H1 (cell line): ENCODE measurements at regions not wholly inside any gene's neighbourhood (a gene's known extent, or its start where the extent isn't known, plus 50 kb on each side); places are given as distances from the start of the nearest gene placed in this dataset.

Experiments
- CTCF ChIA-PET: fragments of 300-600 bp; sonication (Branson Sonifier 250); formaldehyde crosslinking; loops from one replicate; lab custom pipeline; 2021; ENCODE audit not compliant: partially characterized antibody; lab: Charles Lee
- POLR2A ChIA-PET: fragments of 300-600 bp; sonication (Branson Sonifier 250); formaldehyde crosslinking; loops from one replicate; lab custom pipeline; 2021; ENCODE audit warnings: inconsistent platforms; ENCODE audit not compliant: partially characterized antibody; lab: Charles Lee
- DNase-seq, 2 experiments: peaks; one replicate each; pipeline versions ENCODE4 v3.0.0 to v3.0.0-alpha.2; 2010 to 2022; ENCODE audit warnings: low spot score in 2 of 2, low read depth in 1 of 2, mixed read lengths in 1 of 2
- FAIRE-seq: peaks from 2 replicates; lab custom pipeline; 2011; peaks lifted over from hg19 to GRCh38; lab: Jason Lieb, UNC
- H2AFZ ChIP-seq: 2 replicates; pipeline ENCODE4 v1.8.1; 2012; ENCODE audit warnings: low read length, inconsistent platforms
- H2AK5ac ChIP-seq: 2 replicates; pipeline ENCODE4 v1.6.1; 2013; ENCODE audit warnings: low read depth, low read length
- H2BK120ac ChIP-seq: replicated peaks from 2 replicates; pipeline ENCODE3; 2013; ENCODE audit warnings: low read depth, low read length, inconsistent platforms
- H2BK12ac ChIP-seq: 2 replicates; pipeline ENCODE4 v1.6.1; 2013; ENCODE audit warnings: low read depth, low read length
- H2BK15ac ChIP-seq: 2 replicates; pipeline ENCODE4 v1.6.1; 2013; ENCODE audit warnings: low read length
- H2BK20ac ChIP-seq: 2 replicates; pipeline ENCODE4 v1.6.1; 2013; ENCODE audit warnings: low read length
- H2BK5ac ChIP-seq: 2 replicates; pipeline ENCODE4 v1.6.1; 2013; ENCODE audit warnings: low read depth, low read length
- H3K14ac ChIP-seq: 2 replicates; pipeline ENCODE4 v1.6.1; 2013; ENCODE audit warnings: inconsistent platforms; ENCODE audit not compliant: insufficient read length
- H3K18ac ChIP-seq: 2 replicates; pipeline ENCODE4 v1.6.1; 2013; ENCODE audit warnings: low read length; ENCODE audit errors: extremely low read depth
- H3K23ac ChIP-seq: 2 replicates; pipeline ENCODE4 v1.6.1; 2013; ENCODE audit warnings: inconsistent platforms; ENCODE audit not compliant: insufficient read length
- H3K23me2 ChIP-seq: 2 replicates; pipeline ENCODE4 v1.6.1; 2013; ENCODE audit warnings: low read depth, low read length
- H3K27ac ChIP-seq: 2 replicates; pipeline ENCODE4 v1.6.1; 2011; ENCODE audit warnings: low read depth, low read length, inconsistent platforms
- H3K27me3 ChIP-seq, 4 experiments: replicated peaks in 1 of 4; 1 replicate in 1 of 4; 2 replicates in 3 of 4; pipeline versions ENCODE4 v1.6.1 to v1.8.1; 2011 to 2013; ENCODE audit warnings: low read length in 3 of 4, mild to moderate bottlenecking in 3 of 4, inconsistent platforms in 2 of 4, mixed read lengths in 2 of 4, moderate library complexity in 1 of 4; ENCODE audit not compliant: control insufficient read depth in 3 of 4, insufficient read depth in 3 of 4; ENCODE audit errors: extremely low read depth in 1 of 4
- H3K36me3 ChIP-seq, 4 experiments: 2 replicates each; pipeline versions ENCODE4 v1.6.1 to v1.8.1; 2011 to 2013; ENCODE audit warnings: mild to moderate bottlenecking in 4 of 4, low read length in 3 of 4, moderate library complexity in 2 of 4, control low read depth in 1 of 4, inconsistent platforms in 1 of 4; ENCODE audit not compliant: insufficient read depth in 4 of 4, control insufficient read depth in 2 of 4
- H3K4ac ChIP-seq: replicated peaks from 2 replicates; pipeline ENCODE3; 2013; ENCODE audit warnings: low read length, low read depth, mixed read lengths, inconsistent platforms; ENCODE audit not compliant: insufficient read length
- H3K4me1 ChIP-seq, 4 experiments: replicated peaks in 1 of 4; 1 replicate in 1 of 4; 2 replicates in 3 of 4; pipeline versions ENCODE4 v1.6.1 to v1.8.1; 2011 to 2013; ENCODE audit warnings: low read length in 3 of 4, inconsistent platforms in 2 of 4, mixed read lengths in 1 of 4; ENCODE audit not compliant: insufficient read depth in 4 of 4, control insufficient read depth in 3 of 4
- H3K4me2 ChIP-seq, 2 experiments: 2 replicates each; pipeline versions ENCODE4 v1.6.1 to v1.8.1; 2011 to 2013; ENCODE audit warnings: low read depth in 2 of 2, low read length in 2 of 2, control low read depth in 1 of 2, inconsistent platforms in 1 of 2, mild to moderate bottlenecking in 1 of 2; ENCODE audit not compliant: insufficient read depth in 1 of 2
- H3K4me3 ChIP-seq, 4 experiments: fragments of 200-600, 300-600 bp in 1 of 4; sonication (generic), shearing (Covaris generic), sonication (Bioruptor Twin) in 1 of 4; 2 replicates each; pipeline versions ENCODE4 v1.5.1 to v1.8.1; 2011 to 2016; ENCODE audit warnings: low read length in 4 of 4, low read depth in 3 of 4, control low read depth in 2 of 4, inconsistent platforms in 2 of 4, mild to moderate bottlenecking in 2 of 4, mixed read lengths in 1 of 4, moderate library complexity in 1 of 4; ENCODE audit not compliant: insufficient read depth in 2 of 4; ENCODE audit errors: extremely low read depth in 1 of 4
- H3K56ac ChIP-seq: replicated peaks from 2 replicates; pipeline ENCODE3; 2013; ENCODE audit warnings: low read depth, mild to moderate bottlenecking, mixed read lengths, low read length, inconsistent platforms; ENCODE audit not compliant: insufficient read length
- H3K79me1 ChIP-seq: 2 replicates; pipeline ENCODE4 v1.6.1; 2013; ENCODE audit warnings: low read depth, low read length, control low read depth
- H3K79me2 ChIP-seq, 2 experiments: 2 replicates each; pipeline versions ENCODE4 v1.6.1 to v1.8.1; 2012 to 2013; ENCODE audit warnings: low read length in 2 of 2, mild to moderate bottlenecking in 2 of 2, inconsistent platforms in 1 of 2; ENCODE audit not compliant: insufficient read depth in 2 of 2, control insufficient read depth in 1 of 2
- H3K9ac ChIP-seq, 4 experiments: replicated peaks in 1 of 4; 1 replicate in 1 of 4; 2 replicates in 3 of 4; pipeline versions ENCODE4 v1.6.1 to v1.8.1; 2011 to 2013; ENCODE audit warnings: low read depth in 3 of 4, low read length in 3 of 4, control low read depth in 2 of 4, mild to moderate bottlenecking in 2 of 4, moderate library complexity in 2 of 4, inconsistent platforms in 1 of 4; ENCODE audit errors: extremely low read depth in 1 of 4
- H3K9me3 ChIP-seq, 2 experiments: 2 replicates each; pipeline versions ENCODE4 v1.6.1 to v1.8.1; 2012 to 2013; ENCODE audit warnings: mild to moderate bottlenecking in 2 of 2, moderate library complexity in 2 of 2, control low read depth in 1 of 2, inconsistent platforms in 1 of 2, low read depth in 1 of 2, low read length in 1 of 2, mixed read lengths in 1 of 2; ENCODE audit not compliant: insufficient read depth in 2 of 2
- H4K20me1 ChIP-seq, 2 experiments: replicated peaks in 1 of 2; 2 replicates each; pipeline versions ENCODE3 to v1.8.1; 2011 to 2013; ENCODE audit warnings: inconsistent platforms in 2 of 2, low read length in 2 of 2, mild to moderate bottlenecking in 1 of 2; ENCODE audit not compliant: insufficient read depth in 2 of 2, control insufficient read depth in 1 of 2
- H4K5ac ChIP-seq: 2 replicates; pipeline ENCODE4 v1.6.1; 2013; ENCODE audit warnings: low read length, low read depth, mixed read lengths, inconsistent platforms; ENCODE audit not compliant: insufficient read length
- H4K8ac ChIP-seq: 2 replicates; pipeline ENCODE4 v1.8.0; 2013; ENCODE audit warnings: mild to moderate bottlenecking, moderate library complexity, low read length, inconsistent platforms; ENCODE audit not compliant: insufficient read depth; ENCODE audit errors: extremely low read depth
- H4K91ac ChIP-seq: replicated peaks from 2 replicates; pipeline ENCODE3; 2013; ENCODE audit warnings: low read length, mixed read lengths, inconsistent platforms; ENCODE audit not compliant: insufficient read length
- BRCA1 ChIP-seq: IDR thresholded peaks from 2 replicates; pipeline ENCODE4 v1.6.1; 2012; ENCODE audit warnings: low read depth, low read length, improper control_type of control experiment
- CHD2 ChIP-seq: IDR thresholded peaks from 2 replicates; pipeline ENCODE4 v1.6.1; 2012; ENCODE audit warnings: low read length, improper control_type of control experiment
- EP300 ChIP-seq, 2 experiments: IDR thresholded peaks; 1 replicate in 1 of 2; 2 replicates in 1 of 2; pipeline ENCODE4 v1.6.1; 2011 to 2012; ENCODE audit warnings: low read depth in 2 of 2, low read length in 2 of 2, mild to moderate bottlenecking in 2 of 2, borderline replicate concordance in 1 of 2, inconsistent platforms in 1 of 2, moderate library complexity in 1 of 2
- GABPA ChIP-seq: IDR thresholded peaks from 2 replicates; pipeline ENCODE4 v1.6.1; 2011; ENCODE audit warnings: mild to moderate bottlenecking, low read length, moderate library complexity, borderline replicate concordance; ENCODE audit not compliant: insufficient read depth
- HDAC2 ChIP-seq, 2 experiments: fragments of 300-600 bp in 1 of 2; sonication (generic) in 1 of 2; IDR thresholded peaks; 2 replicates each; pipeline ENCODE4 v1.6.1; 2011 to 2012; ENCODE audit warnings: low read depth in 2 of 2, low read length in 2 of 2, mild to moderate bottlenecking in 2 of 2, moderate library complexity in 2 of 2, borderline replicate concordance in 1 of 2, inconsistent platforms in 1 of 2
- MAX ChIP-seq: IDR thresholded peaks from 2 replicates; pipeline ENCODE4 v1.6.1; 2012; ENCODE audit warnings: inconsistent platforms
- RNF2 ChIP-seq: fragments of 200-900, 300-1000 bp; sonication (generic); IDR thresholded peaks from 2 replicates; pipeline ENCODE4 v1.7.1; 2016; ENCODE audit warnings: borderline replicate concordance, low read depth, mild to moderate bottlenecking, antibody characterized with exemption, low read length; ENCODE audit not compliant: poor library complexity, severe bottlenecking; ENCODE audit errors: missing control alignments
- SAP30 ChIP-seq: fragments of 300-600 bp; sonication (generic); IDR thresholded peaks from 2 replicates; pipeline ENCODE4 v1.7.1; 2012; ENCODE audit warnings: low read length, moderate library complexity, mild to moderate bottlenecking, inconsistent platforms; ENCODE audit not compliant: insufficient read depth, insufficient replicate concordance
- SIX5 ChIP-seq: IDR thresholded peaks from 2 replicates; pipeline ENCODE4 v1.6.1; 2011; ENCODE audit warnings: mild to moderate bottlenecking, low read depth, low read length
- WGBS, 2 experiments: shearing (Covaris generic) in 1 of 2; methylation state at CpG; one replicate each; pipeline versions ENCODE4 v1.1.6 to v1.1.7; 2013 to 2015; ENCODE audit warnings: low lambda C conversion rate in 2 of 2, mixed read lengths in 2 of 2, inconsistent platforms in 1 of 2, low coverage in 1 of 2, missing lambda C conversion rate in 1 of 2; ENCODE audit not compliant: insufficient replicate concordance in 2 of 2, insufficient coverage in 1 of 2, insufficient read length in 1 of 2; ENCODE audit errors: extremely low coverage in 1 of 2, missing lambda C conversion rate in 1 of 2; 5-methylcytosine and 5-hydroxymethylcytosine counted together
- TF ChIP-seq, protein P1 (sequence below): IDR thresholded peaks from 2 replicates; pipeline ENCODE4 v1.6.1; 2011; ENCODE audit warnings: low read depth, mild to moderate bottlenecking, low read length; ENCODE audit not compliant: insufficient read depth

- no peak overlapping the region for H4K5ac ChIP-seq
- no peaks in the 10 kb centered on the region for H3K79me2 ChIP-seq
- H3K36me3 ChIP-seq, result no peaks in the 10 kb centered on the region
- H3K4me2 ChIP-seq, result no peak overlapping the region
- TF ChIP-seq RNF2 (no peak), SAP30 (no peak), BRCA1 (no peak), MAX (no peak), CHD2 (no peak), EP300 (IDR thresholded peaks at IDR 0.05; ENCODE audit: borderline replicate concordance in 1 of 2, low read depth in 2 of 2, low read length in 2 of 2) (no peak), HDAC2 (IDR thresholded peaks at IDR 0.05; ENCODE audit: borderline replicate concordance in 1 of 2, low read depth in 2 of 2, low read length in 2 of 2) (no peak), SIX5 (no peak), GABPA (no peak)
- TF ChIP-seq, protein P1, sequence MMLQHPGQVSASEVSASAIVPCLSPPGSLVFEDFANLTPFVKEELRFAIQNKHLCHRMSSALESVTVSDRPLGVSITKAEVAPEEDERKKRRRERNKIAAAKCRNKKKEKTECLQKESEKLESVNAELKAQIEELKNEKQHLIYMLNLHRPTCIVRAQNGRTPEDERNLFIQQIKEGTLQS, result no peak
- TF ChIP-seq, all 59 proteins: peak for 0
- no peak overlapping the region for H2BK12ac ChIP-seq
- no peaks in the 10 kb centered on the region for H4K20me1 ChIP-seq
- no peaks in the 10 kb centered on the region for H3K27me3 ChIP-seq
- no peak overlapping the region for H3K56ac ChIP-seq
- H3K9ac ChIP-seq, result no peak overlapping the region
- H2BK15ac ChIP-seq, result no peak overlapping the region
- H3K23me2 ChIP-seq, result no peaks in the 10 kb centered on the region; the same call in 1 of the 2 replicates
- H3K23ac ChIP-seq, result no peak overlapping the region
- H2AK5ac ChIP-seq, result no peak overlapping the region
- H4K91ac ChIP-seq, result no peak overlapping the region
- FAIRE-seq (no peak), DNase-seq (no peak)
- H3K79me1 ChIP-seq, result no peaks in the 10 kb centered on the region
- WGBS, 2 experiments, result 83% methylated on average over 2 of the region's 2 CpGs; no CpG with 5 or more reads in 1 of the 2 experiments
- no peak overlapping the region for H3K4me3 ChIP-seq
- H3K4ac ChIP-seq, result no peak overlapping the region
- CTCF ChIA-PET, result interaction anchor here (0.8 kb wide), 1 partner anchor 80 kb away, joined by 3 read pairs; no protein-coding TSS in a partner anchor
- no peak overlapping the region for H3K27ac ChIP-seq
- H3K14ac ChIP-seq, result no peak overlapping the region
- H2BK120ac ChIP-seq, result no peak overlapping the region
- H3K9me3 ChIP-seq, result no peaks in the 10 kb centered on the region
- no peak overlapping the region for H2BK20ac ChIP-seq
- no peak overlapping the region for H2BK5ac ChIP-seq
- H3K18ac ChIP-seq, result no peak overlapping the region
- H3K4me1 ChIP-seq, result no peaks in the 10 kb centered on the region
- H4K8ac ChIP-seq, result no peak overlapping the region
- no peak overlapping the region for H2AFZ ChIP-seq
- POLR2A ChIA-PET, result no interaction called here
Observed at GRCh38 chr5:40037713-40038112, 612.9 kb upstream of the DAB2 start.
